ENCODE measurements at regions not wholly inside any gene's neighbourhood (a gene's known extent, or its start where the extent isn't known, plus 50 kb on each side); places are given as distances from the start of the nearest gene placed in this dataset.
A peak's percentile ranks its signal among the peaks of the same experiment; 100 is the strongest.

DNA sequence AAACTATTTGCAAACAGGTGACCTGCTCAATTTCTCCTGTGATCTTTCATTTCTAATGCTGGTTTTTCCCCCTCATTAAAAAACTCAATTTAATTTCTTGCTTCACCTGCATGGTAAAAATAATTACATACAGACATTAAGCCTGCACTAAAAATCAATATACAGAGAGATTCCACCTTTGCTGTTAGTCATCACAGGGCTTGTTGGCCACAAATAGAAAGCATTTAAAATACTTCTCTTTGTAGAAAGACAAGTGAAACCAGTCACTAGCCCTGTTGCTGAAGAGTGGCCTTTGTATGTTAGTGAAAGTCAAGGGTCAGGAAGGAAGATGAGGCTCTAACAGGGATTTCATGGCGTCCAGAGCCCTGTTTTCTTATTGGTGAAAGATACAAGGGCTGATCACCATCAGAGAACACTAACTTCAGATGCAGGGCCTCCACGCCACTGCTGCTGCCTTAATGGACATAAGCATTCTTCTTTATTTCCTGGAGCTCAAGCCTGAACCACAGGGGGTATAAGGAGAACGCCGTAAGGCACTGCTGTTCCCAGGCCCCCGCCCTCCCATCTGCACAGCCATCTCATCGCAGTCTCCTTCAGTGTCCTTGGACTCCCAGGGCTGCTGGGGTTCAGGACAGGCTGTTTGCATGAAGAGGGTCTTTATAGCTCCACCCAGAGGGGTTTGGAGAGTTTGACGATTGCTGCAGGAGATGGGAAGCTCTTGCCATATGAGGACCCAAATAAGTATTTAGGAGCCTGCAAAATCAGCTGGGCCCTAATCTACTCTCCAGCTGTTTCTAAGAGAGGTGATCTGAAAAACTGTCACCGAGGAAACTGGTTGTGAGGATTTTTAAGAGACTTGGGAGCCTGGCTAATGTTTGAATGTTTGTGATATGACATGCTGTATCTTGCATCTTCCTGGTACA, 117.3 kb upstream of the IRF2BP2 start (continued):
- TF ChIP-seq ZNF239 (CRISPR knock-in tag; IDR thresholded peaks at IDR 0.05) = peak; percentile 30; the same call in 1 of the 2 replicates

- 83% methylated on average over 12 of the region's 12 CpGs for WGBS (ENCODE audit: insufficient coverage, low coverage, missing lambda C conversion rate)
- TF ChIP-seq TEAD1 (CRISPR knock-in tag; IDR thresholded peaks at IDR 0.05) (no peak), SMARCC2 (IDR thresholded peaks at IDR 0.05; ENCODE audit: low read depth) (no peak), CEBPG (CRISPR knock-in tag; IDR thresholded peaks at IDR 0.05) (no peak), CEBPG (tag; conservative IDR thresholded peaks at IDR 0.05 in 1 of 2, IDR thresholded peaks at IDR 0.05 in 1 of 2) (no peak), XRCC3 (IDR thresholded peaks at IDR 0.05) (no peak), ZFX (CRISPR knock-in tag; IDR thresholded peaks at IDR 0.05) (peak; percentile 41), NR4A1 (CRISPR knock-in tag; IDR thresholded peaks at IDR 0.05) (no peak), NR4A1 (tag; IDR thresholded peaks at IDR 0.05) (no peak), SREBF2 (CRISPR knock-in tag; IDR thresholded peaks at IDR 0.05) (no peak), E2F6 (IDR thresholded peaks at IDR 0.05; ENCODE audit: borderline replicate concordance in 1 of 2, extremely low read depth in 1 of 2, insufficient read depth in 1 of 2, insufficient read length in 1 of 2, low read depth in 1 of 2, low read length in 1 of 2, poor library complexity in 1 of 2, severe bottlenecking in 1 of 2) (no peak), PTRF (tag; IDR thresholded peaks at IDR 0.05) (no peak), ZNF644 (tag; IDR thresholded peaks at IDR 0.05; ENCODE audit: low read depth) (0 out of 2 replicates have a peak, but pooled peaks have one; percentile 40), MEF2D (tag; conservative IDR thresholded peaks at IDR 0.05; ENCODE audit: low read depth) (peak; percentile 42; the same call in 1 of the 2 replicates)
- TF ChIP-seq, protein P1, sequence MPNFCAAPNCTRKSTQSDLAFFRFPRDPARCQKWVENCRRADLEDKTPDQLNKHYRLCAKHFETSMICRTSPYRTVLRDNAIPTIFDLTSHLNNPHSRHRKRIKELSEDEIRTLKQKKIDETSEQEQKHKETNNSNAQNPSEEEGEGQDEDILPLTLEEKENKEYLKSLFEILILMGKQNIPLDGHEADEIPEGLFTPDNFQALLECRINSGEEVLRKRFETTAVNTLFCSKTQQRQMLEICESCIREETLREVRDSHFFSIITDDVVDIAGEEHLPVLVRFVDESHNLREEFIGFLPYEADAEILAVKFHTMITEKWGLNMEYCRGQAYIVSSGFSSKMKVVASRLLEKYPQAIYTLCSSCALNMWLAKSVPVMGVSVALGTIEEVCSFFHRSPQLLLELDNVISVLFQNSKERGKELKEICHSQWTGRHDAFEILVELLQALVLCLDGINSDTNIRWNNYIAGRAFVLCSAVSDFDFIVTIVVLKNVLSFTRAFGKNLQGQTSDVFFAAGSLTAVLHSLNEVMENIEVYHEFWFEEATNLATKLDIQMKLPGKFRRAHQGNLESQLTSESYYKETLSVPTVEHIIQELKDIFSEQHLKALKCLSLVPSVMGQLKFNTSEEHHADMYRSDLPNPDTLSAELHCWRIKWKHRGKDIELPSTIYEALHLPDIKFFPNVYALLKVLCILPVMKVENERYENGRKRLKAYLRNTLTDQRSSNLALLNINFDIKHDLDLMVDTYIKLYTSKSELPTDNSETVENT (CRISPR knock-in tag; IDR thresholded peaks at IDR 0.05) = no peak
These were observed 116.5 kb upstream of the IRF2BP2 start for GRCh38 chr1:234726359-234726943.

More at GRCh38 chr1:234726359-234726943, 116.5 kb upstream of the IRF2BP2 start:
- intact Hi-C loops (cut with micrococcal nuclease) = no loop called here
- no peaks in the 10 kb centered on the region for H3K36me3 ChIP-seq (ENCODE audit: control insufficient read depth, insufficient read depth, low read length)
- peaks cover 5% of the 10 kb centered on the region for H3K9me1 ChIP-seq (ENCODE audit: control insufficient read depth, insufficient read depth, low read length)
- no peaks in the 10 kb centered on the region for H3K9me3 ChIP-seq (replicated peaks; ENCODE audit: control insufficient read depth, insufficient read depth, low read depth, low read length)
- no peak overlapping the region for H3K4me2 ChIP-seq (ENCODE audit: insufficient read depth, low read length)
- no peaks in the 10 kb centered on the region for H3K79me2 ChIP-seq (ENCODE audit: control insufficient read depth, insufficient read depth, low read length)
- POLR2A ChIA-PET = interaction anchor here (0.6 to 3.5 kb wide), 9 partner anchors 9 to 267 kb away, joined by 3 to 42 read pairs (median 5); partner anchors contain the start of gene IRF2BP2
- peak overlapping the region; percentile 87 for H2AFZ ChIP-seq (ENCODE audit: low read depth, low read length)
- H3K27ac ChIP-seq (ENCODE audit: extremely low read depth, low read depth, low read length) = peak overlapping the region; percentile 97
- H3K4me1 ChIP-seq (replicated peaks in 1 of 2; ENCODE audit: control insufficient read depth in 2 of 2, insufficient read depth in 2 of 2, low read length in 2 of 2) = peaks cover 56 to 93% of the 10 kb centered on the region in 2 experiments
- DNase-seq (ENCODE audit: extremely low read depth in 1 of 4, low spot score in 3 of 4) = no peak
- CTCF ChIA-PET (ENCODE audit: low intra/inter-chr PET ratio) = no interaction called here
- H3K4me3 ChIP-seq = no peak overlapping the region
- H4K20me1 ChIP-seq (replicated peaks; ENCODE audit: control insufficient read depth, insufficient read depth, low read length) = no peaks in the 10 kb centered on the region
- peak overlapping the region; percentile 77 to 88; a peak in 3 of 4 replicates for H3K9ac ChIP-seq (ENCODE audit: insufficient read depth in 1 of 2, low read depth in 2 of 2, low read length in 2 of 2)
- no peaks in the 10 kb centered on the region for H3K27me3 ChIP-seq (ENCODE audit: control insufficient read depth in 2 of 2, insufficient read depth in 2 of 2, low read length in 2 of 2)
- in situ Hi-C loops (cut with MboI) = loop anchor here (10.0 kb wide), 1 partner anchor 112 kb away; the partner anchor contains the start of gene IRF2BP2
- FAIRE-seq = no peak
- no peak for ATAC-seq
- no TSS peak for BruUV-seq (replicated peaks)

Measured in K562 (cell line).